OCI-LY7 (cell line): ENCODE measurements at regions not wholly inside any gene's neighbourhood (a gene's known extent, or its start where the extent isn't known, plus 50 kb on each side); places are given as distances from the start of the nearest gene placed in this dataset.

Source experiments
- BruUV-seq: library from RNA; stranded (reverse); fragments of 400-500 nt; replicated peaks from 2 replicates; lab custom pipeline; 2021; lab: Mats Ljungman, UMichigan
- CTCF ChIA-PET: fragments of 300-600 bp; sonication (Branson Sonifier 250); formaldehyde crosslinking; loops from one replicate; lab custom pipeline; 2022; ENCODE audit warnings: antibody characterized with exemption; ENCODE audit not compliant: unreplicated experiment; lab: Charles Lee
- POLR2A ChIA-PET: fragments of 300-600 bp; sonication (Branson Sonifier 250); formaldehyde crosslinking; loops from one replicate; lab custom pipeline; 2022; ENCODE audit warnings: antibody characterized with exemption; lab: Charles Lee
- DNase-seq: peaks from one replicate; pipeline ENCODE4 v3.0.0-alpha.2; 2015; ENCODE audit warnings: low spot score
- H2AFZ ChIP-seq: fragments of 200-600 bp; sonication (generic), shearing (Covaris generic); 2 replicates; pipeline ENCODE4 v1.6.1; 2014; ENCODE audit warnings: mild to moderate bottlenecking, antibody characterized with exemption, low read length, moderate library complexity
- H3K27ac ChIP-seq: fragments of 200-600 bp; sonication (generic); 2 replicates; pipeline ENCODE4 v1.5.1; 2014; ENCODE audit warnings: mixed run types, low read depth, mild to moderate bottlenecking, moderate library complexity, low read length, inconsistent platforms; ENCODE audit not compliant: poor library complexity, severe bottlenecking
- H3K36me3 ChIP-seq: fragments of 200-600 bp; sonication (generic); 2 replicates; pipeline ENCODE4 v1.6.1; 2014; ENCODE audit warnings: mild to moderate bottlenecking, antibody characterized with exemption, low read length, moderate library complexity, mixed read lengths; ENCODE audit not compliant: insufficient read depth
- H3K4me1 ChIP-seq: fragments of 200-600 bp; sonication (generic); 2 replicates; pipeline ENCODE4 v1.5.1; 2014; ENCODE audit warnings: mild to moderate bottlenecking, low read length; ENCODE audit not compliant: insufficient read depth, poor library complexity, severe bottlenecking
- H3K4me2 ChIP-seq: fragments of 200-600 bp; sonication (generic); 2 replicates; pipeline ENCODE4 v1.6.1; 2014; ENCODE audit warnings: mild to moderate bottlenecking, low read length
- H3K4me3 ChIP-seq: fragments of 200-600 bp; sonication (generic); 2 replicates; pipeline ENCODE4 v1.5.1; 2014; ENCODE audit warnings: mild to moderate bottlenecking, low read depth, low read length; ENCODE audit not compliant: poor library complexity, severe bottlenecking
- H3K79me2 ChIP-seq: fragments of 200-600 bp; sonication (generic); 2 replicates; pipeline ENCODE4 v1.6.1; 2016; ENCODE audit warnings: low read depth, mild to moderate bottlenecking, low read length, moderate library complexity, mixed read lengths; ENCODE audit not compliant: insufficient read depth
- H3K9me2 ChIP-seq: fragments of 200-600 bp; sonication (generic); 2 replicates; pipeline ENCODE4 v1.6.1; 2016; ENCODE audit warnings: mild to moderate bottlenecking, low read length, mixed read lengths; ENCODE audit not compliant: insufficient read depth
- H3K9me3 ChIP-seq: fragments of 200-600 bp; sonication (generic); 2 replicates; pipeline ENCODE4 v1.6.1; 2014; ENCODE audit warnings: mild to moderate bottlenecking, mixed run types, low read length, mixed read lengths
- H4K20me1 ChIP-seq: fragments of 200-600 bp; sonication (generic); 2 replicates; pipeline ENCODE4 v1.6.1; 2014; ENCODE audit warnings: mild to moderate bottlenecking, antibody characterized with exemption, low read length, moderate library complexity, mixed read lengths; ENCODE audit not compliant: insufficient read depth
- EZH2phosphoT487 ChIP-seq: fragments of 200-600 bp; sonication (generic); IDR thresholded peaks from 2 replicates; pipeline ENCODE4 v1.6.1; 2018; ENCODE audit warnings: low read depth, borderline replicate concordance, mild to moderate bottlenecking, mixed run types, antibody characterized with exemption, low read length, moderate library complexity, mixed read lengths
- intact Hi-C: fragments of 100-400 bp; cut with micrococcal nuclease; formaldehyde crosslinking; loops from one replicate; pipeline ENCODE4 v1.10.0; 2022; ENCODE audit not compliant: unreplicated experiment
- TF ChIP-seq, protein P1 (sequence below): fragments of 200-600 bp; sonication (generic); conservative IDR thresholded peaks from 2 replicates; pipeline ENCODE4 v1.5.1; 2014; ENCODE audit warnings: mild to moderate bottlenecking, antibody characterized with exemption, low read length, moderate library complexity, mixed read lengths

DNA sequence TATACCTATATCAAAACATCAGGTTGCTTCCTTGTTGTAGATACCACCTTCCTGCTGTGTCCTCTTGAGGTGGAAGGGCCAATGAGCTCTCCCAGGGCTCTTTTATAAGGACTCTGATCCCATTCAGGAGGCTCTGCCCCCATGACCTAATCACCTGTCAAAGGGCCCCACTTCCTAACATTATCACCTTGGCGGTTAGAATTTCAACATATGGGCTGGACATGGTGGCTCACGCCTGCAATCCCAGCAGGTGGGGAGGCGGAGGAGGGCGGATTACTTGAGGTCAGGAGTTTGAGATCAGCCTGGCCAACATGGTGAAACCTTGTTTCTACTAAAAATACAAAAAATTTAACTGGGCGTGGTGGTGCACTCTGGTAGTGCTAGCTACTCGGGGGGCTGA lies 86.4 kb downstream of the HAPSTR1 start:
- Histone ChIP-seq H3K9me2 (no peaks in the 10 kb centered on the region), H2AFZ (no peak overlapping the region), H3K4me1 (peaks cover 15% of the 10 kb centered on the region), H3K4me3 (no peak overlapping the region), H3K4me2 (0 out of 2 replicates have a peak overlapping the region, but pooled peaks have one; percentile 26), H3K36me3 (no peaks in the 10 kb centered on the region), H3K9me3 (no peaks in the 10 kb centered on the region), H3K27ac (no peak overlapping the region), H4K20me1 (no peaks in the 10 kb centered on the region), H3K79me2 (no peaks in the 10 kb centered on the region)
- POLR2A ChIA-PET, result interaction anchor here (0.6 to 0.7 kb wide), 3 partner anchors 9 to 1298 kb away, joined by 3 read pairs; no protein-coding TSS in a partner anchor
- intact Hi-C loops, result no loop called here
- CTCF ChIA-PET, result interaction anchor here (0.6 kb wide), 1 partner anchor 944 kb away, joined by 3 read pairs; no protein-coding TSS in a partner anchor
- DNase-seq, result no peak
- TF ChIP-seq EZH2phosphoT487, result no peak
- TF ChIP-seq, protein P1, sequence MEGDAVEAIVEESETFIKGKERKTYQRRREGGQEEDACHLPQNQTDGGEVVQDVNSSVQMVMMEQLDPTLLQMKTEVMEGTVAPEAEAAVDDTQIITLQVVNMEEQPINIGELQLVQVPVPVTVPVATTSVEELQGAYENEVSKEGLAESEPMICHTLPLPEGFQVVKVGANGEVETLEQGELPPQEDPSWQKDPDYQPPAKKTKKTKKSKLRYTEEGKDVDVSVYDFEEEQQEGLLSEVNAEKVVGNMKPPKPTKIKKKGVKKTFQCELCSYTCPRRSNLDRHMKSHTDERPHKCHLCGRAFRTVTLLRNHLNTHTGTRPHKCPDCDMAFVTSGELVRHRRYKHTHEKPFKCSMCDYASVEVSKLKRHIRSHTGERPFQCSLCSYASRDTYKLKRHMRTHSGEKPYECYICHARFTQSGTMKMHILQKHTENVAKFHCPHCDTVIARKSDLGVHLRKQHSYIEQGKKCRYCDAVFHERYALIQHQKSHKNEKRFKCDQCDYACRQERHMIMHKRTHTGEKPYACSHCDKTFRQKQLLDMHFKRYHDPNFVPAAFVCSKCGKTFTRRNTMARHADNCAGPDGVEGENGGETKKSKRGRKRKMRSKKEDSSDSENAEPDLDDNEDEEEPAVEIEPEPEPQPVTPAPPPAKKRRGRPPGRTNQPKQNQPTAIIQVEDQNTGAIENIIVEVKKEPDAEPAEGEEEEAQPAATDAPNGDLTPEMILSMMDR, result no peak
- no TSS peak for BruUV-seq

DNA sequence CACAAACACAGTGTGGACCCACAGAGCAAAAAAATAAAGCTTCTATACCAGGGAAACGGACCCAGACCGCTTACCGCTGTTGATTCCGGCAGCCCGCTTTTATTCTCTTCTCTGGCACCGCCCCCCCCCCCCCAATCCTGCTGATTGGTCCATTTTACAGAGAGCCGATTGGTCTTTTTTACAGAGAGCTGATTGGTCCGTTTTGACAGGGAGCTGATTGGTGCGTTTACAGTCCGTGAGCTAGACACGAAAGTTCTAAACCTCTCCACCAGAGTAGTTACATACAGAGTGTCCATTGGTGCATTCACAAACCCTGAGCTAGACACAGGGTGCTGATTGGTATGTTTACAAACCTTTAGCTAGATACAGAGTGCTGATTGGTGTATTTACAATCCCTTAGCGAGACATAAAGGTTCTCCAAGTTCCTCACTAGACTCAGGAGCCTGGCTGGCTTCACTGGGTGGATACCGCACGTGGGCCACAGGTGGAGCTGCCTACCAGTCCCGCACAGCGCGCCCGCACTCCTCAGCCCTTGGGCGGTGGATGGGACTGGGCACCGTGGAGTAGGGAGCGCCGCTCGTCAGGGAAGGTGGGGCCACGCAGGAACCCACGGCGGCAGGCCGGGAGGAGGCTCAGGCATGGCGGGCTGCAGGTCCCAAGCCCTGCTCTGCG lies 92.4 kb downstream of the HAPSTR1 start:
- no peaks in the 10 kb centered on the region for H4K20me1 ChIP-seq
- H3K4me2 ChIP-seq, result no peak overlapping the region
- intact Hi-C loops, result no loop called here
- H3K27ac ChIP-seq, result no peak overlapping the region
- no peaks in the 10 kb centered on the region for H3K9me3 ChIP-seq
- H3K4me3 ChIP-seq, result no peak overlapping the region
- H3K4me1 ChIP-seq, result peaks cover 3% of the 10 kb centered on the region
- H3K36me3 ChIP-seq, result no peaks in the 10 kb centered on the region
- TF ChIP-seq, protein P1, result no peak
- TF ChIP-seq EZH2phosphoT487, result no peak
- H3K9me2 ChIP-seq, result no peaks in the 10 kb centered on the region
- H3K79me2 ChIP-seq, result no peaks in the 10 kb centered on the region
- POLR2A ChIA-PET, result no interaction called here
- CTCF ChIA-PET, result interaction anchor here (0.6 kb wide), 1 partner anchor 74 kb away, joined by 3 read pairs; no protein-coding TSS in a partner anchor
- no peak for DNase-seq
- no peak overlapping the region for H2AFZ ChIP-seq
- no TSS peak for BruUV-seq

DNA sequence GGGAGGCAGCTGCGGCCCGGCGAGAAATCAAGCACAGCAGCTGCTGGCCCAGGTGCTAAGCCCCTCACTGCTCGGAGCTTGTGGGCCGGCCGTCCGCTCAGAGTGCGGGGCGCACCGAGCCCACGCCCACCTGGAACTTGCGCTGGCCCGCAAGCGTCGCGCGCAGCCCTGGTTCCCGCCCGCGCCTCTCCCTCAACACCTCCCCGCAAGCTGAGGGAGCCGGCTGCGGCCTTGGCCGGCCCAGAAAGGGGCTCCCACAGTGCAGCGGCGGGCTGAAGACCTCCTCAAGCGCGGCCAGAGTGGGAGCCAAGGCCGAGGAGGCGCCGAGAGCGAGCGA lies 92.9 kb downstream of the HAPSTR1 start:
- no TSS peak for BruUV-seq
- Histone ChIP-seq H3K79me2 (no peaks in the 10 kb centered on the region), H3K36me3 (no peaks in the 10 kb centered on the region), H4K20me1 (no peaks in the 10 kb centered on the region), H3K4me2 (no peak overlapping the region), H3K9me2 (no peaks in the 10 kb centered on the region), H2AFZ (no peak overlapping the region), H3K9me3 (no peaks in the 10 kb centered on the region), H3K27ac (no peak overlapping the region), H3K4me3 (no peak overlapping the region), H3K4me1 (no peaks in the 10 kb centered on the region)
- ChIA-PET POLR2A (no interaction called here), CTCF (interaction anchor here (0.6 kb wide), 1 partner anchor 73 kb away, joined by 3 read pairs; no protein-coding TSS in a partner anchor)
- DNase-seq, result no peak
- no peak for TF ChIP-seq EZH2phosphoT487
- TF ChIP-seq, protein P1, result no peak
- intact Hi-C loops, result no loop called here
